GM18502 (cell line): ENCODE measurements at regions not wholly inside any gene's neighbourhood (a gene's known extent, or its start where the extent isn't known, plus 50 kb on each side); places are given as distances from the start of the nearest gene placed in this dataset.

Experiments
- ATAC-seq: cut with Tn5 transposase; IDR thresholded peaks from one replicate; pipeline ENCODE4 v1.9.1; 2021; ENCODE audit warnings: mild to moderate bottlenecking; ENCODE audit not compliant: unreplicated experiment, poor library complexity

GRCh38 chr10:128512767-128513166 lies 386.5 kb upstream of the MKI67 start:
- ATAC-seq, result no peak

GRCh38 chr10:128514536-128514935 lies 388.3 kb upstream of the MKI67 start:
- no peak for ATAC-seq

GRCh38 chr10:128516180-128516579 lies 390.0 kb upstream of the MKI67 start:
- ATAC-seq, result no peak

GRCh38 chr10:128517167-128517566 lies 390.9 kb upstream of the MKI67 start:
- no peak for ATAC-seq

GRCh38 chr10:128518000-128518399 lies 391.8 kb upstream of the MKI67 start:
- no peak for ATAC-seq

GRCh38 chr10:128519581-128519980 lies 393.4 kb upstream of the MKI67 start:
- no peak for ATAC-seq

GRCh38 chr10:128520211-128520815 lies 394.1 kb upstream of the MKI67 start:
- ATAC-seq, result no peak

- no peak for ATAC-seq
These were observed 396.5 kb upstream of the MKI67 start for GRCh38 chr10:128522551-128523308.

- no peak for ATAC-seq
These were observed 399.2 kb upstream of the MKI67 start for GRCh38 chr10:128525444-128525843.

- ATAC-seq, result no peak
These were observed 399.7 kb upstream of the MKI67 start for GRCh38 chr10:128525936-128526335.

GRCh38 chr10:128526791-128527375 lies 400.7 kb upstream of the MKI67 start:
- ATAC-seq, result no peak

GRCh38 chr10:128527711-128528110 lies 401.5 kb upstream of the MKI67 start:
- ATAC-seq, result no peak

- no peak for ATAC-seq
These were observed 401.9 kb upstream of the MKI67 start for GRCh38 chr10:128528167-128528566.

- ATAC-seq, result no peak
These were observed 402.6 kb upstream of the MKI67 start for GRCh38 chr10:128528781-128529180.

GRCh38 chr10:128529225-128529624 lies 403.0 kb upstream of the MKI67 start:
- no peak for ATAC-seq

GRCh38 chr10:128530301-128530700 lies 404.1 kb upstream of the MKI67 start:
- no peak for ATAC-seq

- ATAC-seq, result no peak
These were observed 404.7 kb upstream of the MKI67 start for GRCh38 chr10:128530946-128531345.

GRCh38 chr10:128534686-128535085 lies 408.5 kb upstream of the MKI67 start:
- no peak for ATAC-seq

- no peak for ATAC-seq
These were observed 410.0 kb upstream of the MKI67 start for GRCh38 chr10:128536259-128536658.

GRCh38 chr10:128537834-128538330 lies 411.7 kb upstream of the MKI67 start:
- ATAC-seq, result no peak

- ATAC-seq, result no peak
These were observed 412.4 kb upstream of the MKI67 start for GRCh38 chr10:128538671-128539070.
